GM18507 (cell line): ENCODE measurements at regions not wholly inside any gene's neighbourhood (a gene's known extent, or its start where the extent isn't known, plus 50 kb on each side); places are given as distances from the start of the nearest gene placed in this dataset.

Experiments used
- DNase-seq: peaks from one replicate; pipeline ENCODE4 v3.0.0; 2011; ENCODE audit warnings: low read depth; ENCODE audit not compliant: insufficient read length; ENCODE audit errors: extremely low spot score
- FAIRE-seq: peaks from 2 replicates; lab custom pipeline; 2011; peaks lifted over from hg19 to GRCh38; lab: Jason Lieb, UNC

DNA sequence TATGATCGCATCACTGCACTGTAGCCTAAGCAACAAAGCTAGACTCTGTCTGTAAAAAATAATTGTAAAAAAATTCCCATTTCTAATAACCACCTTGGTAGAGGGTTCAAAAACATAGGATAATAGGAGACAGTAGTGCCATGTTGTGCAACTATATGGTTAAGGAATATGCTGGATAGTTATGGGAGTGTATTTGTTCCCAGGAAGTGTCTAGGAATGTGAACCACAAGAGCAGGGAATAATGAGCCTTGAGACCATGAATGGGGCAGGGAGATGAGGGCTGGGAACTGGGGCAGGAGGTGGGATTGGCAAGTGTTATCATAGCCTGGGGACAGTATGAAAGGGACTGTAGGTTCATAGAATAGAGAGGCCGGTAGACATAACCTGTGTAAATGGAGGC is 50.4 kb downstream of the RUSC2 start:
- DNase-seq: no peak
- no peak for FAIRE-seq

- FAIRE-seq (no peak), DNase-seq (no peak)
Observed at GRCh38 chr9:35546853-35547252, 56.9 kb downstream of the RUSC2 start.

DNA sequence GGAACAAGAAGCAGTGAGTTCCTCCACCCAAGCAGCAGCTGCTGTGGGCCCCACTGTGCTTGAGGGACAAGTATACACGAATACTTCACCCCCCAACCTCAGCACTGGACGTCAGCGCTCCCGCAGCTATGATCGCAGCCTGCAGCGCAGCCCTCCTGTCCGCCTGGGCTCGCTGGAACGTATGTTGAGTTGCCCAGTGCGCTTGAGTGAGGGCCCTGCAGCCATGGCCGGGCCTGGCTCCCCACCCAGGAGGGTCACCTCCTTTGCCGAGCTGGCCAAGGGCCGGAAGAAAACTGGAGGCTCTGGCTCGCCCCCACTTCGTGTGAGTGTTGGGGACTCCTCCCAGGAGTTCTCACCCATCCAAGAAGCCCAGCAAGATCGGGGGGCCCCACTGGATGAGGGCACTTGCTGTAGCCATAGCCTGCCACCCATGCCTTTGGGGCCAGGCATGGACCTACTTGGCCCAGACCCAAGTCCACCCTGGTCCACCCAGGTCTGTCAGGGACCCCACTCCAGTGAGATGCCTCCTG is 57.1 kb upstream of the TESK1 start:
- no peak for FAIRE-seq
- DNase-seq: no peak

DNA sequence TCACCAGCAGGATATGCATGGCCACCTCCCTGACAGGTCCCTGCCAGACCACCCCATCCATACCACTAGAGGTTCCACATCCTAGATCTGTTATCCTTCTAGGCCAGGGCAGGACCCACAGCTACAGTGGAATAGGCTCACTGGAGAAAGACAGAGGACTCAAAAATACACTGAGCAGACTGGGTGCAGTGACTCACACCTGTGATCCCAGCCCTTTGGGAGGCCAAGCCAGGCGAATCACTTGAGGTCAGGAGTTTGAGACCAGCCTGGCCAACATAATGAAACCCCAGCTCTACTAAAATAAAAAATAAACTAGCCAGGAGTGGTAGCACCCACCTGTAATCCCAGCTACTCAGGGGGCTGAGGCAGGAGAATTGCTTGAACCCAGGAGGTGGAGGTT is 56.5 kb upstream of the TESK1 start:
- no peak for DNase-seq
- no peak for FAIRE-seq

DNA sequence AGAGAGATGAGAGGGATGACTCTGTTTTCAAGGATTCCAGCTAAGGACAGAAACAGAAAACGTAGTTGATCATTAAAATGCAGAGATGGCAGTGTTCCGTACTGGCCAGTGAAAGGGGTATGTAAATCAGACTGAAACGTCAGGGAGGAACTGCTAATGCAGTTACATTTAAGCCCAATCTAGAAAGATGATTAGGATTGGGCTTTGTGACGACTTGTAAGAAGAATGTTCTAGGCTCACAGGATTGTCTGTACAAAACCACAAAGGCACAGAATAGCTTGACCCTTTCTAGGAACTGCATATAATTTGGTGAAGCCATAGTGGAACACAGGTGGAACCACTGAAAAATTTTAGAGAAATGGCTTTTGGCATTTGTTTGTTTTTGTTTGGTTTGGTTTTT is 55.6 kb upstream of the TESK1 start:
- FAIRE-seq: no peak
- DNase-seq: no peak

DNA sequence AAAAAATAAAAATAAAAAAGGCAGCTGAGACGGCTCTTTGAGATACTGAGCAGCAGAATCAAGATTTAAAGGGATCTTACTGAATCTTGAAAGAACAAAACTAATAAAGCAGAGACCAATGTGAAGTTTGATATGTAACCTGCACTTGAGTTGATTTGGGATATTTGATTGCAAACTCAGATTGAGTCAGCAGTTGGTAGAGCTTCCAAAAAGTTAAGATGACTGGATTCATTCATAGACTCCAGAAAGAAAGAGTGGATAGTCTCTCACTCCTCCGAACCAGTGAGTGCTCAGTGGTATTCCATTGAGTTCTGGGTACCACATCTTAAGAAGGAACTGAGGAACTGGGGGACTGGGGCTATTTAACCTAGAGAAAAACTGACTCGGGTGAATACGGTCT is 52.7 kb upstream of the TESK1 start:
- no peak for DNase-seq
- no peak for FAIRE-seq

GRCh38 chr9:35552837-35553236 is 52.2 kb upstream of the TESK1 start:
- FAIRE-seq (no peak), DNase-seq (no peak)

GRCh38 chr9:35553670-35554543 is 51.2 kb upstream of the TESK1 start:
- DNase-seq (peak; percentile 28), FAIRE-seq (peak; percentile 78)

GRCh38 chr9:35555246-35555701 is 49.8 kb upstream of the TESK1 start:
- no peak for DNase-seq
- FAIRE-seq: no peak
